NCI-H2196 treated with DMSO at 0.1 percent for 48 hours (cell line): ENCODE measurements at regions not wholly inside any gene's neighbourhood (a gene's known extent, or its start where the extent isn't known, plus 50 kb on each side); places are given as distances from the start of the nearest gene placed in this dataset.

Experiments
- DNase-seq: peaks from one replicate; lab custom pipeline; 2025; ENCODE audit not compliant: unreplicated experiment; lab: John Stamatoyannopoulos, UW

DNA sequence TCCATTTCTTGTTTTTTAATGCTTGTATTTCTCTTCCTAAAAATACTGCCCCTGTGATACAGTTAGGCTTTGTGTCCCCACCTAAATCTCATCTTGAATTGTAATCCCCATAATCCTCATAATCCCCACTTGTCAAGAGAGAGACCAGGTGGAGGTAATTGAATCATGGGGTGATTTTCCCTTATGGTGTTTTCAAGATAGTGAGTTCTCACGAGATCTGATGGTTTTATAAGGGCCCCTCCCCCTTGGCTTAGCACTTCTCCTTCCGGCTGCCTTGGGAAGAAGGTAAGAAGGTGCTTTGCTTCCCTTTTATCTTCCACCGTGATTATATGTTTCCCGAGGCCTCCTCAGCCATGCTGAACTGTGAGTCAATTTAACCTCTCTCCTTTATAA lies 227.4 kb downstream of the MAN2A1 start:
- no peak for DNase-seq

DNA sequence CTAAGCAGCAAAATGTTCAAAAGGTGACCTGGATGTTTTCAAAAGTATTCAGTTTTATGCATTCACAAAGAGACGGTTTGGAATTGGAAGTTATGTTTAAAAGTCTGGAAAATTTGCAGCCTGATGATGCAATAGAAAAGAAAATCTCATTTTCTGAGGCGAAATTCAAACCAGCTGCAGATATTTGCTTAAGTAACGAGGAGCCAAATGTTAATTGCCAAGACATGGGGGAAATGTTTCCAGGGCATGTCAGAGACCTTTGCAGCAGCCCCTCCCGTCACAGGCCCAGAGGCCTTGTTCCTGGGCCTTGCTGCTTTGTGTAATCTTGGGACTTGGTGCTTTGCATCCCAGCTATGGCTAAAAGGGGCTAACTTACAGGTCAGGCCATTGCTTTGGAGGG lies 228.2 kb downstream of the MAN2A1 start:
- DNase-seq = no peak

DNA sequence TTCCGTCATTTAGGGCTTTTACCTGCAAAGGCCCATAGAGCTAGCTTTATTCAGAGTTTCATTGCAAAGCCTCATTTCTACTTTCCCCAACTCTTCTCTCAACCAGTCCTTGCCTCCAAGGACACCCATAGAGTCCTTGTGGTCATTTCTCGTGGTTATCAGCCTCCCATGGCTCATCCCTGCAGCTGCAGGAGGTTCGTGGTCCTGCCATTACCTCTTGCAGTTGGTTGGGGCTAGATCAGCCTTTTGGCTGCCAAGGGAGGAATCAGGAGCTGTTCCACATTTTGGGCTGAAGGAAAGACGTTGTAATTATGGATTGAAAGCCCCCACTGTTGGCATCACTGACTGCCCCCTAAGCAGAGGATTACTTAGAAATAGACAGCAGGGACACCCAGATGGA lies 231.0 kb downstream of the MAN2A1 start:
- DNase-seq = no peak

DNA sequence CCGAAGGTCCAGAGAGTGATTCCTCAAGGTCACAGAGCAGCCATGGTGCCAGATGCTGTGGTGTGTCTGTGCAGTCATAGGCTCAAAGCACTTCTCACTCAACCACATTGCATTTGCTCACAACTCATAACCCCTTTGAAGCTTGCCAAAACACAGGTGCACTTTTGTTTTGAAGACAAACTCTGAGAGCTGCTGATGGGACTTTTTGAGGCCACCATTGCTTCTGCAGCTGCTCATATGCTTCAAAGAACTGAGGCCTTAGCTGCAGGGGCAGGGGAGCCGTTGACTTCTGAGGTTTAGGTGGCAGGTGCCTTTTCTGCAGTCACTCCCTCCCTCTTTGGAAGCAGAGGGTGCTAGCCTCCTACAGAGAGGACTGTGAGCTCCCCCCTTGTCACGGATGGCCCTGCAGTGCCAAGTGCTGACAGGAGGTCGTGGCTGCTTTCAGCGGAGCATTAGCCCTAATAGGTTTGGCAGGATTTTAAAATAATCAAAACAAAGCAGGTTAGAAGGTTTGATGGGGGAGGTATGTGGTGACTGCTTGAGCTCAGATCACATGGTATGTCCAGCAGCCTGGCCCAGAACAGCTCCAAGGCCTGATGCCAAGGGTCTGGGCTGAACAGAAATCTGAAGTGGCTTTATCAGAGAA lies 232.1 kb downstream of the MAN2A1 start:
- peak; percentile 82 for DNase-seq

DNA sequence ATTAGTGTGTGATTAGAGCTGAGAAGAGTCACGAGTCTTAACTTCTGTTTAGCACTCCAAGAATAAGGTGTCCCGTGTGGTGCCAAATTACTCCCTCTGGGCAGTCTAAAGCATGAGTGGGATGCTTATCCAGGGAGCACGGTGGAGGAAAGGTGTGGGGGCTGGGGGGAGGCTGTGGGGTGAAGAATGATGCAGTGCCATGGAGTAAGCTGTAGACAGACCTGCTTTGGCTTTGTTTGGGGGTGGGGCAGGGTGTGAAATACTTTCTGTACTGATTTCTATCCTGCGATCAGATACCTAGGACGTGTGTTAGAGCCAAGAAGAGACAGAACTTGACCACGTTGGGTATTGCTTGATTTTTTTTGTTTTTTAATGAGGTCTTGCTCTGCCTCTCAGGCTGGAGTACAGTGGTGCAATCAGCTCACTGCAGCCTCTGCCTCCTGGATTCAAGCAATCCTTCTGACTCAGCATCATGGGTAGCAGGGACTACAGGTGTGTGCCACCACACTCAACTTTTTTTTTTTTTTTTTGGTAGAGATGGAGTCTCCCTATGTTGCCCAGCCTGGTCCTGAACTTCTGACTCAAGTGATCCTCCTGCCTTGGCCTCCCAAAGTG lies 232.8 kb downstream of the MAN2A1 start:
- DNase-seq = no peak

DNA sequence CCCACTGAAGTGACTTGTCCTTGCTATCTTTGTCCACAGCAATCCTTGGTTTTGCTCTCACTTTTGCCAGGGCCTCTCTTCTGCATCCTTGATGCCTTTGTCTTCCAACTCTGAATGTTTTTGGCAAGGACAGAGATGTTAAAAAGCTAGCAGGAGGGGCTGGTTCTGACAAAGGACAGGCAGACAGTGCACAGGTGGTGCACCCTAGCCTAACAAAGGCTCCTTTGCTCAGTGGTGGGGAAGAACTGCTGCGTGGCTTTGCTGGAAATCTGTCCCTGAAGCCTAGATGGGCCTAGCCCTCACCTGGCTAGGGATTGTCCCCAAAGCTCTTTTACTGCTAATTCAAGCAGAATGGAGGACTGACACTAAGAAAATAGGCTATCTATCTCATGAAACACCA lies 233.5 kb downstream of the MAN2A1 start:
- DNase-seq = no peak

DNA sequence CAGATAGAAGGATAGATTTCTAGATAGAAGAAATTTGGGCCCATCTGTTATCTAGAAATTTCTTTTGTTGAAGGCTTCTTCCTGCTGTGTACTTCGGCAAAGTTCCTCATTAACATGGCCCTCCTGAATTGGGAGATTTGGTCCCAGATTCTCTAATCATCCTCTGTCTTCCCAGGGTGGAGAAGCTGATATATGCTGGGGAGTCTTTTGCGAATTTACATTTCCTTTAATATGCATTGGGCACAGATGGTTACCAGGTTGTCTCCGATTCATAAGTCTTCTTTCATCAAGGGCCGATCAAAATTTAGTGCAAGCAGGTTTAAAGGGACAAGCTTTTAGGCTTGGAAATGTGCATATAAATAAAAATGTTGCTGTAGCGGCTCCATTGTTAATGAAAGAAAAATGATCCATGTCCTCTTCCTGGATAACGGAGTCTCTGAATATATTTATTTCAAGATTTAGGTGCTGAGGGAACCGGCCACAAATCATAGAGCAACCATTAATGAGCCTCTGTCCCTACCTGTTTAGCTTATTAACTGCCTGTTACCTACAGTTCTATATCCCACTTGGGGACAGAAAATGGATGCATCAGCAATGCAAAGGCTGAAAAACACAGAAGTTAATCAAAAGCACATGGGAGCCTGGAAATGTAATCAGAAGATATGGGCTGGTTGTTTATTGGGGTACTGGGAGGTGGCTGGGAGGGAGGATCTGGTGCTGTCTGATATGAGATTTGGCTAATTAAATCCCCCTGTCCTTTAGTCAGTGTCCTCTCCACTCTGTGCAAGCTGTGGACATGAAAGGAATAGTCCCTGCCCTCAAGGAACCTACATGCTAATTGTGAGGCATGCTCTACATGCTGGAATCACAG lies 234.7 kb downstream of the MAN2A1 start:
- DNase-seq = no peak

DNA sequence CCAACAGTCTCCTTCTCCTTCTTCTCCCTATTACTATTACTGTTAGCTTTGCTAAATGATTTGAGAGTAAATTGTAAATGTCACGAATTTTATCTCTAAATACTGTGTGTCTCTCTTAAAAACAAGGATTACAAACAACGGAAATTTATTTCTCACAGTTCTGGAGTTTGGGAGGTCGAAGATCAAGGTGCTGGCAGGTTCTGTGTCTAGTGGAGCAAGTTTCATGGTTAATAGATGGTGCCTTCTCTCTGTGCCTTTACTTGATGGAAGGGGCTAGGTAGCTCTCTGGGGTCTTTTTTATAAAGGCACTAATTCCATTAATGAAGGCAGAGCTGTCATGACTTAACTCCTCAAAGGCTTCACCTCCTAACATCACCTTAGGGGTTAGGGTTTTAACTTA lies 237.9 kb downstream of the MAN2A1 start:
- no peak for DNase-seq

DNA sequence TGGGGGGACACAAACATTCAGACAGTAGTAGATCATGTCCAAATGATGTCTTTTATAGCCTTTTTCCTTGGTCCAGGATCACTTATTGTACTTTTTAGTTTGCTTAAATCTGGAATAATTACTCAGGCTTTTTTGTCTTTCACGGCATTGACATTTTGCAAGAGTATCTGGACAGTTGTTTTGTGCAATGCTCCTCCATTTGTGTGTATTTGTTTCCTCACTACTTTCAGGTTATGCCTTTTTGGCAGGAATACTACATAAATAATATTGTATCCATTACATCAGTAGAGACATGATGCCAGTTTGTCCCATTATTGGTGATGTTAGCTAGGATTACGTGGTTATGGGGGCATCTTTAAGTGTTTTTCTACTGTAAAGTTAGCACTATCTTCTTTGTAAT lies 238.3 kb downstream of the MAN2A1 start:
- DNase-seq = no peak

DNA sequence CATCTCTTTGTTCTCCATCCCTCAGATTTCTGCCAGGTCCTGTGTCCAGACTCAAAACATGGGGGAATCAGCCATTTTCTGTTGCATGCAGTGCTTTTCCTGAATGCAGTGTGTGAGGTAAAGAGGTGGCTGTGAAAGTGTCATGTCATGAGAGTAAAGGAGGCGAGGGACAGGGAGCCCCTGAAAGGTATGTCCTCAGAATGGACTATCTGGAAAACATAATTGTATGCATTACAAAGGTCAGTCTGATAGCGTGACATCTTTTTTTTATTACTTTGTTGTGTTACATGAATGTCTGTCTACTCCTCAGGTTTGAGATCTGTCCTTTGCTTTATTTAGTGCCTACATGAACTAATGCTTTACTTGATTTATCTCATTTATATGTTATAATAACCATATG lies 239.1 kb downstream of the MAN2A1 start:
- no peak for DNase-seq

DNA sequence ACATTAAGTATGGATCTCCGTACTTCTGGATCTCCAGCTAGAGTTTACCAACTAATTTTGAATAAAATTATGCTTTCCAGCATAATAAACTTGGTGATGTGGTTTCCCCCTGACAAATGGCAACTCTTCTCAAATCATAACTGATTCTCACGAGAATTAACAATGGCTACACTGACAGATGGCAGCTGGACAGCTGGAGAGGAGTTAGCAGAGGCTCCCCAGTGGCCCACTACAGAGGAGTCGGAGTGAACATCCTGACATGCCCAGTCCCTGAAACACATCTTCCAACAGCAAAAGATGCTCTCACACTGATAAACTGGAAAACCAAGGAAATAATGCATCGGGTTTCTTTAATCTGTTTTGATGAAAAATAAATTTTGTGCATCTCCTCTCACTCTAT lies 239.6 kb downstream of the MAN2A1 start:
- no peak for DNase-seq

DNA sequence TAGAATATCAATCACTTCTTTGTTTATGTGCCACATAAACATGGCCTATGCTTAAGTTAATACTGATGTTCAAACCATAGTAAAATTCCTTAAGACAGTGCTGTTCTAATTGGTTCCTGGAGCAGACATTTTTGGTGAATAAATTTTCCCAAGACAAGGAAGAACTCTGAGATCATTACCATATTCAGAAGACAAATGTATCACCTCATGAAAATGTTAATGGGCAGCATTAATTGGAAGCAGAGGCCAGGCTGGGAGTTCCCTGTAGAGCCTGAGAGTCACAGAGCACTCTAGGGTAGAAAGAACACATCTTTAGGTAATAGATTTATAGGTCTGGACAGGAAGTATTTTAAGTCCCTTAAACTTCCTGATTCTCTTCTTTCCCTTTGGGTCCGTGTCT lies 240.2 kb downstream of the MAN2A1 start:
- DNase-seq = no peak

DNA sequence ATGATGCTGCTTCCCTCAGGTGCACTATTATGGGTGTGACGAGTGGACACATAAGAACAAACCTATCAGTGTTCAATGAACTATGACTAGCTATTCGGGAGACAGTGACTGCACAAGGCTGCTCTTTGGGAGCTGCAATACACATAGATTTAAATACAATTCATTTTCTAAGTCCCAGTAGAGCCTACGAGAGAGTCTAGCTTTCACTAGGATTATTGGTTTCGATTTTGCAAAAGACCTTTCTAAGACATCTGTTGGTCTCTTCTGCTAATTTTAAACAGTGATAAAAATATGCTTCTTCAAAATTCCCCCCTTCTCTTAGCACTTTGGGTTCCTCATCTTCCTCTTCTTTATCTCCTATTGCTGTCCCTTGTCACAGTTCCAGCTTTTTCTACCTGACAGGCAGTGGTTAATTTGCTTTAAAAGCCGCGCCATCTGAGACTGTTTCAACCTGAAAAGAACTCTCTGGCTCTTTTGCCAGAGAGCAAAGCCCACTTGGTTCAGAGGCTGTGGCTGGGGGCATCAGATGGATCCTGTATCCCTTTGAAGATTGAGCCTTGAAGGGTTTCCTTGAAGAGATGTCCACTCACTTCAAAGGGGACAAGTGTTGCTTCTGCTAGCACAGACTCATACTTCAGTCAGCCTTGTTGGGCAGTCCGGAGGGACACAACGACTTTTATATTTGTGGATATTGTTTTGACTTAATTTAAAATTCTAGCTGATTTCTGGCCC lies 241.5 kb downstream of the MAN2A1 start:
- DNase-seq = no peak

DNA sequence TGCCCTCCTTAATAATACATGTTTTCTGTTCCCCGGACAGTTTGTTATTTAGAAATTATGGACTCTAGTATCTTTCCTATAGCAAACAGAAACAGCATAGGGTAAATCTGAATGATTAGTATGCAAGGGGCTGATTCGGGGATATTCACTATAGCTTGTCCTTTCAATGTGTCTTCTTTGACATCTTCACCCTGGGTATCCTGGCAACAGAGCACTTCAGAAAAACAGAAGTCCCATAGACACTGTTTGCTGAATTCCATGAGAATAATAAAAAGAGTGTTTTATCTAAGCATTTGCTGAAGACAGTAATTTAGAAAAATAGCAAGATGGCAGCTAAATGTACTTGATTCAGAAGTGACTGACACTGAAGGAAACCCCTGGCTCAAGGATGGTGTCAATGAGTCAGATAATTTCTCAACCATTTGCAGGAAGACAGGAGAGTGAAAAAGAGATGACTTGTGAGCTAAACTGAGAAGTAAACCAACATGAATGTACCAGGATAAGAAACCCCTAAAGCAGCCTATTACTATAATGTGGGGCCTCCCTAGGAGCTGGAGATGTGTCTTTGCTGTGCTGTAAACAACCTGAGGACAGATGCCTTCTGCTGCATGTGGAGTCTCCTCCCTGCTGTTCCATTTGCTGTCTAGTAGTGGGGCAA lies 246.2 kb downstream of the MAN2A1 start:
- DNase-seq = no peak

DNA sequence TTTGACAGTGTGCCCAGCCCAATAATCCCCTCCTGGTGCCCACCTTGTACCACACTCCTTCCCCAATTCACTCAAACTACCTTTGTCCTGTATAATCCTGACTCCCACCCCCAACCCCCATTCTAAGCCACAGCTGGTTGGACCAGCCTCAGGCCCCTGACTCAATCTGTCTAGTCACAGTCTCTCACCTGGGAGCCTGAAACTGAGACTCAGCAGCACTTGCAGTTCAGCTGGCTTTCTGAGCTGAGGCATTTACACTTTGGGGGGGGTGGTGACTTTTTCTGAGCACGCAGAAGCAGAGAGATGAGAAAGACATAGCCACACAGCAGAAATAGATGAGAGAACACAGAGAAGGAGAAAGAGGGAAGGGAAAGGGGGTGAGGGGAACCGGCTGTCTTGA lies 247.3 kb downstream of the MAN2A1 start:
- no peak for DNase-seq

DNA sequence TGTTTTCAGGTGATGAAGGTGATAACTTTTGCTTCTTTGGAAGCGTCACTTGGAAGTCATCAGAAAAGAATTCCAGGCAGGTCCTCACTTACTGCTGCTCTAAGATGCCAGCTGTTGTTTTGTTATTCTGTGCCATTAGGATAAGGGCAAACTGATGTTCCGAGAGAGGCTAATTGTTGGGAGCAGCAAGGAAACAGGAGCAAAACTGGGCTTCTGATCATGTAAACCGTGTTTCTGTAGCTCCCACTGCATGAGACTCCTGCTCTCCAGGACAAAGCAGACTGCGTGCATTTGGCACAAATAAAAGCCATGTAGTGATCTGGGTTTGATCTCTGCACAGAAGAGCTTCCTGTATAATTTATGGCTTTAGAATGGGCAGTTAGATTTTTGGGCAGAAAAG lies 248.2 kb downstream of the MAN2A1 start:
- no peak for DNase-seq

DNA sequence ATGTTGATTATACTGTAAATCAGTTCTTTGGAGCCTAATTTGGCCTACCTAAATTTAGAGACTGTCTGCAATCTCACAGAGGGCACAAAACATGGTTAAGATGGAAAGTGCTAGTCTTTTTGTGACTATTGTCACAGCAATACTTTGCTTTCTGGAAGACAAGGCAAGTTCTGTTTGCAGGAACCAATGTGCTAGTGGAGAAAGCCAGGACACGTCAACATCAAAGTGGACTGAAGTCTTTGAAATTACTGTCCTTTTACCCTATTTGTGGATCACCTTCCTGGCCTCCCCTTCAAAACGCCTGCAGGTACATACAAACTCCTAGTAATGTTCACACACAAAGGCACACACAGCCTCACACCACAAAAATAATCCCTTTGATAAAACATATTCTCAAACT lies 248.7 kb downstream of the MAN2A1 start:
- no peak for DNase-seq

DNA sequence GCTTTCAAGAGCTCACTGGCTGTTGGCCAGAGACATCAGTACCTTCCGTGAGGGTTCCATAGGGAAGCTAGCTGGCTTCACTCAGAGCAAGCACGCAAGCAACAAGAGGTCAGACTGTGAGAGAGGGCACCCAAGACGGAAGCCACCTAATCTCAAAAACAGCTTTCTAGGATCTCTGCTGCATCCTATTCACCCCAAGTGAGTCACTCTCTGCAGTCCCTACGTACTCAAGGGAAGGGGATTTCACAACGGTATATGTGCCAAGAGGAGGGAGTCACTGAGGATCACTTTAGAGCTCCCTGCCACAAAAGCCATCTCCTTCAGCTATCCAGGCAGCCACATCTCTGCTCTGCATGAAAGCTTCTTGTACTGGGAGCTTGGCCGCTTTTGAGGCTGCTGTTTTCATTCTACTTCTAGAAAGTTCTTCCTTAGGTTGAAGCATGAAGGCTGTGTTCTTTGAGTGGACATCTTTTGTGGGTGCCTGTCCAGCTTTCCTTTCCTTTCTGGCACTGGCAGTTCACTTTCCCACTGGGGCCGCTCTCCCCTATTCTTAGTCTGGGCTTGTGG lies 249.5 kb downstream of the MAN2A1 start:
- no peak for DNase-seq

DNA sequence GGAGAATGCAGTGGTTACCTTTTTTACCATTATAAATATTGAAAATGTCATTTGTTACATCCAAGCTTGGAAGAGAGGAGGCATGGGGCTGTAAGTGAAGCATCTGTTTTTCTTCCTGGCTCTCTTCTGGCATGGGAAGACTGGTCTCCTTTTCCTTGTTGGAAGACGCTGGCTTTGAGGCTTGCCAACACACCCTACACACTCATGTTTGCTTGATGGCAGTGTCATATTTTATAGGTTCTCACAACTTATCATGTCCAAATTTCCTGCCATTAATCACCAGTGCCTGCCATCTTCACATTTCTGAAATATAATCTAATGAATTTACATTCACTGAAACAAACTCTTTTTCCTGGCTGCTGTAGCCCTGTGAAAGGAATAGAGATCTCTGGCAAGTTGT lies 252.9 kb downstream of the MAN2A1 start:
- DNase-seq = no peak

DNA sequence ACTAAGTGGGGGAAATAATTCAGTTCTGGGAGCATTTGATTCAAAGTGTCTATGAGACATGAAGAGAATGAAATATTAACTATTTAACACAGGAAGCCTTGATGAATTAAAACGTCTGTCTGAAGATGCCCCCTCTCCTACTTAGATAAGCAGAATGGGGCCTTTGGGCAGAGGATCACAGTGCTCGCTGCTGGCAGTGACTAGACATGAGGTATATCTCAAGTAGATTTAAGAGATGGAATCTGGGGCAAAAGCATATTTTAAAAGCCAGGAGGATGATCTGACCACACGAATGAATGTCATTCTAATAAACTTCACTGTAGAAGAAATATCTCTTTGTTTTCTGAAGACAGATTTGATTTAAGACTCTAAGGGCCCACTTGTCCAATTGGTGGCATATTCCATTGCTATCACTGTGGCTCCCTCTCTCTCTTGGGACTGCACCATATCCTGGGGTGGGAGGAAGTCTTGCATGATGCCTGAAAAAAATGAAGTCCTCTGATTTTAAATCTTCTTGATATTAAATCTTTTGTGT lies 254.0 kb downstream of the MAN2A1 start:
- DNase-seq = no peak

DNA sequence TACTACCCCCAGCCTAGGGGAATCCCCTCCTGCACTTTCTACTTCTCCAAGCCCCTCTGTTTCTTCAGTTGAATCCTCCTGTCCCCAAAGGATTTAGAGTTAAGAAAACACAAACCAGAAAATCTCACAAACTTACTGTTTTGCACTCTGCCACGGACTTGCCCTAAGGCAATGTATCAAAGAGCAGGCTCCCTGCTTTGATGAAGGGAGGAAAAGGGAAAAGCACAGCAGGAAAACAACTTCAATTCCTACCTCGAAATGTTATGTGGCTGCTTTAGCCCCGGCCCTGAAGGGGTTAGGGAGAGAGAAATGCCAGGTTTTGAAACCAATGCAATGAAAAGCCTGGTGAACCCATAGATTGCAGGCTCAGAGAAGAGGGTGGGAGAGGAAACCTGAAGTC lies 254.7 kb downstream of the MAN2A1 start:
- DNase-seq = no peak
